Spinal cord (tissue), 9 donors: ENCODE measurements at regions not wholly inside any gene's neighbourhood (a gene's known extent, or its start where the extent isn't known, plus 50 kb on each side); places are given as distances from the start of the nearest gene placed in this dataset.

Source experiments
- DNase-seq, 6 donors: peaks; one replicate each; pipeline versions ENCODE4 v3.0.0 to v3.0.0-alpha.2; 2013 to 2015; ENCODE audit warnings: low spot score in 6 of 6, low read depth in 4 of 6
- H3K27ac ChIP-seq: one replicate; pipeline ENCODE4 v1.5.1; 2013; ENCODE audit warnings: low read depth, low read length, control low read depth
- H3K27me3 ChIP-seq: one replicate; pipeline ENCODE4 v1.6.1; 2013; ENCODE audit warnings: low read length; ENCODE audit not compliant: control insufficient read depth, insufficient read depth
- H3K36me3 ChIP-seq: one replicate; pipeline ENCODE4 v1.6.1; 2013; ENCODE audit warnings: low read length; ENCODE audit not compliant: control insufficient read depth, insufficient read depth
- H3K4me1 ChIP-seq: one replicate; pipeline ENCODE4 v1.6.1; 2013; ENCODE audit warnings: low read length; ENCODE audit not compliant: control insufficient read depth, insufficient read depth
- H3K4me3 ChIP-seq: one replicate; pipeline ENCODE4 v1.5.1; 2013; ENCODE audit warnings: low read depth, low read length, control low read depth
- H3K9me3 ChIP-seq: one replicate; pipeline ENCODE4 v1.6.1; 2013; ENCODE audit warnings: low read length; ENCODE audit not compliant: control insufficient read depth, insufficient read depth
- WGBS: methylation state at CpG from one replicate; pipeline ENCODE4 v1.1.5; 2013; ENCODE audit warnings: missing lambda C conversion rate; ENCODE audit not compliant: insufficient coverage; 5-methylcytosine and 5-hydroxymethylcytosine counted together
- donor health status: healthy.

DNA sequence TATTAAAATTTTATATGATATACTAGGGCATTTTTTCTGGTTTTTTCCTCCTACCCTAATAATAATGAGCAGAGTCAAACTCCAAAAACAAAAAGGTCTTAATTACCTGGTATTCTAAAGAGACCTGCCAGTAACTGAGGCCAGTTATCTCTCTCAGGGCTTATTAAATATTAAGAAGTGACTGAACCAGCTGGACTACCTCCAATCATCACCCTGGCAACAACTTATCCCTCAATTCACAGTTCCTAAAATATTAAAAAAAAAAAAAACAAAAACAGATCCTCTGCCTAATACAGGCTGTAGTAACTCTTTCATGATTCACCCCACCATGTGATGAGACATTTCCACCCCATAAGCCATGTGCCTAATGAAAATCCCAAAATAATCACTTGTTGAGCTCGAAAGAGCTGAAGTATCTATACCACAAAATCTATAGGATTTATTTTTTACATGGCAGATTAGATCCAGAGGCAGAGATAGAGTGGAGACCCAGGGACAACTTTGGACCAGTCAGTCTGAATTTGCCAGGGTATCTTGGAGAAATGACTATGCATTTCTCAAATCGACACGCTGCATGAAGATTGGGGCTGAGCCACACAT, 698.0 kb downstream of the FAT4 start:
- Histone ChIP-seq H3K27ac (no peak overlapping the region), H3K4me1 (no peaks in the 10 kb centered on the region), H3K9me3 (peaks cover 2% of the 10 kb centered on the region), H3K4me3 (no peak overlapping the region), H3K36me3 (no peaks in the 10 kb centered on the region), H3K27me3 (no peaks in the 10 kb centered on the region)
- no peak for DNase-seq
- 100% methylated on average over 2 of the region's 3 CpGs for WGBS

DNA sequence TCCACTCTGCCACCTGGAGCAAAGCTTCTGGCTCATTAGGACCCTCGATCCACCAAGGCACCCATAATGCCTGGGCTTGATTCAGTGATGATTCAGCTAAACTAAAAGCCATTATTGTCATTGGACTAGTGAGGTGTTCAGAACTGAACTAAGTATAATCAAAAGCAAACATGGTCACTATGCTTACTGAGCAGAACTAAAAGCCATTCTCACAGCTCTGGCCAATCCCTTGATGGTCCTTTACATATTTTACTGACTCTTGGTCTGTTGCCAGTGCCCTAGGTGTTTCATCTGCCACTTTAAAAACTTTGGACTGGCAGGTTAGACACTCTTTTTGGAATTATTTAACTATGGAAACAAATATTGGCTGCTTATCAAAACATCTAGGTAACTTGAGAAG, 703.5 kb downstream of the FAT4 start:
- no peak for DNase-seq
- Histone ChIP-seq H3K27me3 (no peaks in the 10 kb centered on the region), H3K4me3 (no peak overlapping the region), H3K4me1 (no peaks in the 10 kb centered on the region), H3K36me3 (no peaks in the 10 kb centered on the region), H3K27ac (no peak overlapping the region), H3K9me3 (no peaks in the 10 kb centered on the region)
- 100% methylated on average over 1 of the region's 1 CpG for WGBS

DNA sequence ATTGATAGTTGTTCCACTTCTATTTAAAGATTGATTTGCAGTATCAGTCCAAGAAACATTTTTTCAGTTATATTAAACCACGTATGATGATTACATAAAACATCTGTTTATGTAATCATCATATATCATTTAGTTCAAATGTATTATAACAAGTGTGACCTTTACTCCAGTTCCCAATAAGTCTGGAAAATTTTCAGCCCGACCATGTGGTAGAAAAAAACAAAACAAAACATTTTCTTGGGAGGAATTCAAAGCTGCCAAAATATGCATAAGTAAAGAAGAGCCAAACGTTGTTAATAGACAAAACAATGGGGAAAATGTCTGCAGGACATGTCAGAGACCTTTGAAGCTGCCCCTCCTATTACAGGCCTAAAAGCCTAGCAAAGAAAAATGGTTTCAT, 709.1 kb downstream of the FAT4 start:
- H3K36me3 ChIP-seq: no peaks in the 10 kb centered on the region
- H3K4me1 ChIP-seq: no peaks in the 10 kb centered on the region
- no peak overlapping the region for H3K27ac ChIP-seq
- H3K9me3 ChIP-seq: no peaks in the 10 kb centered on the region
- no peak overlapping the region for H3K4me3 ChIP-seq
- WGBS: 57% methylated on average over 1 of the region's 3 CpGs
- DNase-seq: peak in 1 of 6 donors; percentile 10
- H3K27me3 ChIP-seq: no peaks in the 10 kb centered on the region

DNA sequence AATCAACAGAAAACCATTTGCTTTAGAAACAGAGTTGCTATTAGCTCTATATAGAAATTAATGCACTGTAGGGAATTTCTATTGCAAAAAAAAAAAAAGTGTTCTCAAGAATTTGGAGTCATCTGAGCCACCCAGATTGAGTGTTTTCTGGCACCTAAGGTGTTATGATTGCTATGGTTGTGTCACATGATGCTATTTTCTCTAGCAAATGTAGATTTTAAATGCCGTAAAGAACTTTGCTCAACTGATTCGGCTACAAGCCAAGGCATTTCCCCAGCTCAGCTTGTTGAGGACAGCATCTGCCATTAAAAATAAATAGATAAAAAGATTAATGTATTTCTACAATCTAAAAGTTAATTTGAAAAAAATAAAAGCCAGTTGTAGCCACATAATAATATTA, 712.8 kb downstream of the FAT4 start:
- no peak overlapping the region for H3K27ac ChIP-seq
- no peaks in the 10 kb centered on the region for H3K9me3 ChIP-seq
- H3K27me3 ChIP-seq: no peaks in the 10 kb centered on the region
- no CpG with 5 or more reads among the region's 2 CpGs for WGBS
- H3K36me3 ChIP-seq: no peaks in the 10 kb centered on the region
- no peak overlapping the region for H3K4me3 ChIP-seq
- peak in 1 of 6 donors; percentile 53 for DNase-seq
- no peaks in the 10 kb centered on the region for H3K4me1 ChIP-seq

DNA sequence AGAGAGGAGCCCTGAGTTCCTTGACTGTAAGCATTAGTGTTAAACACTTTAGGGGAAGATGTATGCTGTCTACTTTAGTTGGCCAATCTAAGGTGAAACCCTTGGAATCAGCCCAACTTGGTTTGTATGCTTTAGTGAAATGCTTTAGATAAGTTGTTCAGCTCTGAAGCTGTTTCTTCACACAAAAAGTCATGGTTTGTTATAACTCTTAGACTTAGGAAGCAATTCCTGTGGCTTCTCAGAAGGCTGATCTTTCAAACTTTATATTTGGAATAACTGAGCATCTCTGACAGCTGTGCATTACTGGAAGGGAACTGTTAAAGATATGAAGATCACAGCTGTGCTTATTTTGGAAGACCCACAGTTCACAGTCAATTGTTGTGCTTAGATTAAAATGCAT, 714.1 kb downstream of the FAT4 start:
- no peaks in the 10 kb centered on the region for H3K36me3 ChIP-seq
- H3K4me3 ChIP-seq: no peak overlapping the region
- no peaks in the 10 kb centered on the region for H3K9me3 ChIP-seq
- DNase-seq: peak in 1 of 6 donors; percentile 9
- no peaks in the 10 kb centered on the region for H3K27me3 ChIP-seq
- H3K27ac ChIP-seq: no peak overlapping the region
- no peaks in the 10 kb centered on the region for H3K4me1 ChIP-seq

DNA sequence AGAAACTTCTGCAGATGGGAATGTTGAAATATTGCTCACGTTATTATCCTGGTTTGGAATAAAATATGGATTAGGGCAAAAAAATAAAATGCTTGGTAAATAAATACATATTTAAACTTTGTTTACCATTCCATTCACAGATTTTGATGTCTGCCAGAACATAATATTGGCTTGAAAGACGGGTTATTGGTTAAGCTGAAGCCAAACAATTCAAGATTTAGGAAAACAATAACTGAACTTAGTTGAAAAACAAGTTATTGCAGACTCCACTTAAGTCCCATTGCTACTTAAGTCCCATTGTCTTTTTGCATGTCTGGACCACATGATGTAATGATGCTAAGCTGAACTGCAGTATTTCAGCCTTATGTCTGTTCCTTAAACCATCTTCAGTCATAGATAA, 722.5 kb downstream of the FAT4 start:
- H3K36me3 ChIP-seq: no peaks in the 10 kb centered on the region
- no peak overlapping the region for H3K4me3 ChIP-seq
- no peaks in the 10 kb centered on the region for H3K4me1 ChIP-seq
- H3K27me3 ChIP-seq: no peaks in the 10 kb centered on the region
- no peaks in the 10 kb centered on the region for H3K9me3 ChIP-seq
- DNase-seq: no peak
- no CpG with 5 or more reads among the region's 2 CpGs for whole genome bisulfite sequencing
- H3K27ac ChIP-seq: no peak overlapping the region

DNA sequence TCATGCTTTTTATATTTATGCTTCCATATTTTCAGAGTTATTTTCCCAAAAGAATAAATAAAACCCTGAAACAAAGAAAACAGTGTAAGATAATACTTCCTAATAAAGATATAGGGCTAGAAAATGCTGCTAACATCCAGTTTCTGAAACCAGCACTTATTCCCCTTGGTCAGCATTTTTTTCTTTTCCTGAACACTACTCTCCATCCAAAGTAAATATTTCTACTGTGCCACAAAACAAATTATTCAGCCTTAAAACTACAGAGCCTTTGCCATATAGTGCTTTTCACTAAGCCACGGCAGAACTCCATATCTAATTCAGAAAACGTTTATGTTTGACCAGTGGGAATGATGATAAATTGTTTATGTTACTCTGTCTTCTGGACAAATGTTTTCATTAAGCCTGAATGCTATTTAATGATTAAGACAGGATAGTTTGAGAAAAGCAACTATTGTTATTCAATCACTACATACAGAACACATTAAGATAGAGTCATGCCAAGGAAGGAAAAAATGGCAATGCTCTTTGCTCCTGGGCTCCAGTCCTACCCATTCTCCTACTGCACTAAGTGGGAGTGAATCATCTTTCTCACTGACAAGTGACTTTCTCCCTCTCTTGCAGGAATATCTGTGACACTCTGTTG, 723.9 kb downstream of the FAT4 start:
- no peak for DNase-seq
- WGBS: no CpG with 5 or more reads among the region's 2 CpGs
- no peaks in the 10 kb centered on the region for H3K27me3 ChIP-seq
- H3K36me3 ChIP-seq: no peaks in the 10 kb centered on the region
- no peaks in the 10 kb centered on the region for H3K4me1 ChIP-seq
- H3K27ac ChIP-seq: no peak overlapping the region
- H3K9me3 ChIP-seq: no peaks in the 10 kb centered on the region
- no peak overlapping the region for H3K4me3 ChIP-seq

DNA sequence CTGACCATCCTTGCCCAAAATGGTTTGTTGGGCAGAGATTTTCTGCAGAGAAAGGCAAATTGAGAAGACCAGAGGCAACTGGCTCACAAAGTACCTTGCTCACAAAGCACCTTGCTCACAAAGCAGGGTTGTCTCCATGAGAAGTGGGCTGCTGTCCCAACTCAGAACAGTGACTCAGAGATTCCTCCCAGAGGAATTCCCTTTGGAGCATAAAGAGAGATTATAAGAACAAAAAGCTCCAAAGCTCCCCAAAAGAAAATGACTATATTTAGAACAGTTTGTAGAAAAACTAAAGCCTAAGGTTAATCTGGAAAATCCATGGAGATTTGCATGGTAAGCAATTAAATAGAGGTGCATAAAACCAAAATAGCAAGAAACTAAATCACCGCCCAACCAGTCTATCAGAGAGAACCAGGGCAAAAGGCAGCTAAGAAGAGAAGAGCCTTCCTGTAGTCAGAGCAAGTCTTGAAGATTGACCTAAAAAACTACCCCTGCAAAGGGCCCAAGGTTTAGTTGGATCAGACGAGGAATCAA, 731.4 kb downstream of the FAT4 start:
- no CpG with 5 or more reads among the region's 2 CpGs for WGBS

DNA sequence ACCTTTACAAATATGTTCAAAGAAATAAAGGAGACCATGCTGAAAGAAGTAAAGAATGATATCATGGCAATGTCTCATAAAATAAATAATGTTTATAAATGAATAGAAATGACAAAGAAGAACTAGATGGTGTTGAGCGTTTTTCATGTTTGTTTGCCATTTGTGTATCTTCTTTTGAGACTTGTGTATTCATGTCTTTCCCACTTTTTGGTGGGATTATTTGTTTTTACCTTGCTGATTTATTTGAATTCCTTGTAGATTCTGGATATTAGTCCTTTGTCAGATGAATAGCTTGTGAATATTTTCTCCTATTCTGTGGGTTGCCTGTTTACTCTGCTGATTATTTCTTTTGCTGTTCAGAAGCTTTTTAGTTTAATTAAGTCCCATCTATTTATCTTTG, 732.4 kb downstream of the FAT4 start:
- no peaks in the 10 kb centered on the region for H3K36me3 ChIP-seq
- no peaks in the 10 kb centered on the region for H3K27me3 ChIP-seq
- H3K9me3 ChIP-seq: no peaks in the 10 kb centered on the region
- no CpG with 5 or more reads among the region's 1 CpG for WGBS
- no peak overlapping the region for H3K4me3 ChIP-seq
- H3K4me1 ChIP-seq: no peaks in the 10 kb centered on the region
- H3K27ac ChIP-seq: no peak overlapping the region
- DNase-seq: no peak

More for the DNA sequence above, 731.4 kb downstream of the FAT4 start:
- Histone ChIP-seq H3K27ac (no peak overlapping the region), H3K9me3 (no peaks in the 10 kb centered on the region), H3K4me3 (no peak overlapping the region), H3K27me3 (no peaks in the 10 kb centered on the region), H3K36me3 (no peaks in the 10 kb centered on the region), H3K4me1 (no peaks in the 10 kb centered on the region)
- no peak for DNase-seq
